ENCODE measurements at regions not wholly inside any gene's neighbourhood (a gene's known extent, or its start where the extent isn't known, plus 50 kb on each side); places are given as distances from the start of the nearest gene placed in this dataset.

- peaks cover 14% of the 10 kb centered on the region for H3K4me1 Mint-ChIP-seq
- no peak overlapping the region for H3K9ac ChIP-seq (ENCODE audit: low read length)
- intact Hi-C loops (cut with micrococcal nuclease) = no loop called here
- H3K9me3 ChIP-seq (ENCODE audit: control extremely low read depth in 1 of 3, control insufficient read depth in 2 of 3, insufficient read depth in 1 of 3, low read length in 2 of 3) = no peaks in the 10 kb centered on the region
- no peaks in the 10 kb centered on the region for H3K9me3 Mint-ChIP-seq (ENCODE audit: insufficient read depth)
- H3K36me3 ChIP-seq (replicated peaks in 1 of 2; ENCODE audit: control extremely low read depth in 1 of 2, control insufficient read depth in 1 of 2, extremely low read depth in 1 of 2, insufficient read depth in 2 of 2, low read length in 1 of 2) = no peaks in the 10 kb centered on the region
- no CpG with 5 or more reads among the region's 4 CpGs for WGBS (ENCODE audit: insufficient coverage)
- H4K20me1 ChIP-seq (ENCODE audit: control insufficient read depth, insufficient read depth, low read length, poor library complexity, severe bottlenecking) = no peaks in the 10 kb centered on the region
- no peak overlapping the region for H2AFZ ChIP-seq (ENCODE audit: insufficient read depth, low read depth, low read length, poor library complexity, severe bottlenecking)
- H3K4me3 ChIP-seq (ENCODE audit: control extremely low read depth in 1 of 5, extremely low read depth in 1 of 5, insufficient read depth in 1 of 5, low read depth in 2 of 5, low read length in 4 of 5) = no peak overlapping the region
- H3K4me1 ChIP-seq (ENCODE audit: control insufficient read depth in 2 of 2, insufficient read depth in 2 of 2, low read length in 2 of 2) = peaks cover 10 to 13% of the 10 kb centered on the region in 2 donors
- no peak for TF ChIP-seq CTCF (IDR thresholded peaks at IDR 0.05)
- no peak for TF ChIP-seq EZH2 (IDR thresholded peaks at IDR 0.05; ENCODE audit: borderline replicate concordance, insufficient read depth, low read depth, low read length, poor library complexity, severe bottlenecking)
- no peak overlapping the region for H3K27ac ChIP-seq (ENCODE audit: low read length in 2 of 2)
- peaks cover 16% of the 10 kb centered on the region for H3K27me3 Mint-ChIP-seq
- no peak overlapping the region for H3K4me3 Mint-ChIP-seq
- DNase-seq = peak; percentile 44
- H3K27ac Mint-ChIP-seq = no peak overlapping the region
- ChIA-PET CTCF (no interaction called here), POLR2A (no interaction called here)
- ATAC-seq (ENCODE audit: low read depth) = peak; percentile 49
- H3K27me3 ChIP-seq (replicated peaks in 1 of 4; ENCODE audit: control extremely low read depth in 1 of 4, control insufficient read depth in 3 of 4, insufficient read depth in 4 of 4, low read length in 3 of 4) = peaks cover 0 to 7% (median 3%) of the 10 kb centered on the region in 4 experiments
- no peaks in the 10 kb centered on the region for H3K79me2 ChIP-seq (ENCODE audit: control insufficient read depth, insufficient read depth, low read length)
- peak overlapping the region; percentile 29 for H3K4me2 ChIP-seq (replicated peaks; ENCODE audit: low read depth, low read length, poor library complexity, severe bottlenecking)
Measured at GRCh38 chr4:11537846-11538245, 109.2 kb upstream of the HS3ST1 start.

- ChIA-PET POLR2A (no interaction called here), CTCF (no interaction called here)
- Mint-ChIP-seq H3K27ac (no peak overlapping the region), H3K4me3 (no peak overlapping the region), H3K27me3 (peaks cover 16% of the 10 kb centered on the region), H3K4me1 (peaks cover 14% of the 10 kb centered on the region), H3K9me3 (ENCODE audit: insufficient read depth) (peaks cover under 1% of the 10 kb centered on the region)
- H3K79me2 ChIP-seq (ENCODE audit: control insufficient read depth, insufficient read depth, low read length) = no peaks in the 10 kb centered on the region
- no peak for ATAC-seq (ENCODE audit: low read depth)
- no peak overlapping the region for H3K4me3 ChIP-seq (ENCODE audit: control extremely low read depth in 1 of 5, extremely low read depth in 1 of 5, insufficient read depth in 1 of 5, low read depth in 2 of 5, low read length in 4 of 5)
- no peaks in the 10 kb centered on the region for H4K20me1 ChIP-seq (ENCODE audit: control insufficient read depth, insufficient read depth, low read length, poor library complexity, severe bottlenecking)
- peaks cover 10 to 13% of the 10 kb centered on the region in 2 donors for H3K4me1 ChIP-seq (ENCODE audit: control insufficient read depth in 2 of 2, insufficient read depth in 2 of 2, low read length in 2 of 2)
- no peak for DNase-seq
- 89% methylated on average over 5 of the region's 5 CpGs for WGBS (ENCODE audit: insufficient coverage)
- H2AFZ ChIP-seq (ENCODE audit: insufficient read depth, low read depth, low read length, poor library complexity, severe bottlenecking) = no peak overlapping the region
- no peak overlapping the region for H3K27ac ChIP-seq (ENCODE audit: low read length in 2 of 2)
- H3K27me3 ChIP-seq (replicated peaks in 1 of 4; ENCODE audit: control extremely low read depth in 1 of 4, control insufficient read depth in 3 of 4, insufficient read depth in 4 of 4, low read length in 3 of 4) = peaks cover 0 to 7% (median 3%) of the 10 kb centered on the region in 4 experiments
- no peak for TF ChIP-seq CTCF (IDR thresholded peaks at IDR 0.05)
- no peak for TF ChIP-seq EZH2 (IDR thresholded peaks at IDR 0.05; ENCODE audit: borderline replicate concordance, insufficient read depth, low read depth, low read length, poor library complexity, severe bottlenecking)
- H3K9me3 ChIP-seq (ENCODE audit: control extremely low read depth in 1 of 3, control insufficient read depth in 2 of 3, insufficient read depth in 1 of 3, low read length in 2 of 3) = peaks cover 1 to 6% (median 3%) of the 10 kb centered on the region in 3 donors
- H3K36me3 ChIP-seq (replicated peaks in 1 of 2; ENCODE audit: control extremely low read depth in 1 of 2, control insufficient read depth in 1 of 2, extremely low read depth in 1 of 2, insufficient read depth in 2 of 2, low read length in 1 of 2) = no peaks in the 10 kb centered on the region
- H3K9ac ChIP-seq (ENCODE audit: low read length) = no peak overlapping the region
- intact Hi-C loops (cut with micrococcal nuclease) = no loop called here
- no peak overlapping the region for H3K4me2 ChIP-seq (replicated peaks; ENCODE audit: low read depth, low read length, poor library complexity, severe bottlenecking)
Measured at GRCh38 chr4:11535333-11535732, 106.6 kb upstream of the HS3ST1 start.

All from B cell (primary cell).